OCI-LY3 (cell line): ENCODE measurements at regions not wholly inside any gene's neighbourhood (a gene's known extent, or its start where the extent isn't known, plus 50 kb on each side); places are given as distances from the start of the nearest gene placed in this dataset.

Experiments used
- H2AFZ ChIP-seq: fragments of 200-600, 300-600 bp; shearing (Covaris generic); 2 replicates; pipeline ENCODE4 v1.6.0; 2014; ENCODE audit warnings: antibody characterized with exemption, low read depth, low read length
- H3K27ac ChIP-seq: fragments of 200-600, 300-600 bp; sonication (generic); 2 replicates; pipeline ENCODE4 v1.5.1; 2014; ENCODE audit warnings: mild to moderate bottlenecking, low read length, moderate library complexity, mixed read lengths
- H3K27me3 ChIP-seq: fragments of 200-600, 300-600 bp; sonication (generic); 2 replicates; pipeline ENCODE4 v1.6.1; 2014; ENCODE audit warnings: low read depth, low read length, mixed read lengths
- H3K36me3 ChIP-seq: fragments of 200-600, 300-600 bp; sonication (generic); replicated peaks from 2 replicates; pipeline ENCODE3; 2014; ENCODE audit warnings: low read depth, low read length, mixed read lengths
- H3K4me1 ChIP-seq: fragments of 300-600, 200-600 bp; sonication (generic); 2 replicates; pipeline ENCODE4 v1.6.1; 2014; ENCODE audit warnings: low read length, mixed read lengths
- H3K4me2 ChIP-seq: fragments of 200-600, 300-600 bp; sonication (generic); 2 replicates; pipeline ENCODE4 v1.6.1; 2014; ENCODE audit warnings: low read length, mixed read lengths
- H3K4me3 ChIP-seq: fragments of 300-600, 200-600 bp; sonication (generic); 2 replicates; pipeline ENCODE4 v1.5.1; 2014; ENCODE audit warnings: antibody characterized with exemption, mild to moderate bottlenecking, low read length, moderate library complexity
- H3K79me2 ChIP-seq: fragments of 300-600, 200-600 bp; shearing (Covaris generic); 2 replicates; pipeline ENCODE4 v1.6.1; 2014; ENCODE audit warnings: mild to moderate bottlenecking, low read length, mixed read lengths
- H3K9ac ChIP-seq: fragments of 300-600, 200-600 bp; shearing (Covaris generic); 2 replicates; pipeline ENCODE4 v1.6.0; 2014; ENCODE audit warnings: mild to moderate bottlenecking, low read length, moderate library complexity
- H3K9me3 ChIP-seq: fragments of 200-600, 300-600 bp; shearing (Covaris generic); 2 replicates; pipeline ENCODE4 v1.6.1; 2014; ENCODE audit warnings: low read length, mixed read lengths; ENCODE audit not compliant: insufficient read depth
- H4K20me1 ChIP-seq: fragments of 200-600, 300-600 bp; sonication (generic); 2 replicates; pipeline ENCODE4 v1.6.1; 2016; ENCODE audit warnings: low read length, mixed read lengths; ENCODE audit not compliant: insufficient read depth
- CTCF ChIP-seq: fragments of 200-600, 300-600 bp; sonication (generic); IDR thresholded peaks from 2 replicates; pipeline ENCODE4 v1.5.1; 2014; ENCODE audit warnings: antibody characterized with exemption, low read length, low read depth
- EZH2phosphoT487 ChIP-seq: fragments of 200-600 bp; shearing (Covaris generic); IDR thresholded peaks from 2 replicates; pipeline ENCODE4 v1.6.1; 2018; ENCODE audit warnings: antibody characterized with exemption, mixed run types, low read depth

- Histone ChIP-seq H3K9ac (no peak overlapping the region), H3K4me2 (no peak overlapping the region), H3K27me3 (no peaks in the 10 kb centered on the region), H3K4me1 (no peaks in the 10 kb centered on the region), H3K79me2 (no peaks in the 10 kb centered on the region), H2AFZ (no peak overlapping the region), H3K27ac (no peak overlapping the region), H4K20me1 (no peaks in the 10 kb centered on the region), H3K36me3 (no peaks in the 10 kb centered on the region), H3K4me3 (no peak overlapping the region), H3K9me3 (no peaks in the 10 kb centered on the region)
- TF ChIP-seq CTCF = no peak
Measured at GRCh38 chr10:3666525-3667302, 118.3 kb downstream of the KLF6 start.

GRCh38 chr10:3665316-3665908 lies 119.6 kb downstream of the KLF6 start:
- H2AFZ ChIP-seq = no peak overlapping the region
- no peak overlapping the region for H3K4me3 ChIP-seq
- H4K20me1 ChIP-seq = no peaks in the 10 kb centered on the region
- H3K36me3 ChIP-seq = no peaks in the 10 kb centered on the region
- no peaks in the 10 kb centered on the region for H3K79me2 ChIP-seq
- TF ChIP-seq CTCF (no peak), EZH2phosphoT487 (no peak)
- H3K9me3 ChIP-seq = no peaks in the 10 kb centered on the region
- no peak overlapping the region for H3K4me2 ChIP-seq
- no peaks in the 10 kb centered on the region for H3K4me1 ChIP-seq
- H3K27me3 ChIP-seq = no peaks in the 10 kb centered on the region
- H3K9ac ChIP-seq = no peak overlapping the region
- H3K27ac ChIP-seq = no peak overlapping the region

GRCh38 chr10:3662775-3663174 lies 122.2 kb downstream of the KLF6 start:
- Histone ChIP-seq H4K20me1 (no peaks in the 10 kb centered on the region), H3K9me3 (no peaks in the 10 kb centered on the region), H3K36me3 (no peaks in the 10 kb centered on the region), H3K4me1 (no peaks in the 10 kb centered on the region), H3K79me2 (no peaks in the 10 kb centered on the region), H3K4me3 (no peak overlapping the region), H2AFZ (no peak overlapping the region), H3K4me2 (no peak overlapping the region), H3K27ac (no peak overlapping the region), H3K27me3 (no peaks in the 10 kb centered on the region), H3K9ac (no peak overlapping the region)
- TF ChIP-seq EZH2phosphoT487 (no peak), CTCF (no peak)

GRCh38 chr10:3661271-3661670 lies 123.7 kb downstream of the KLF6 start:
- Histone ChIP-seq H3K4me1 (peaks cover under 1% of the 10 kb centered on the region; the same call in 1 of the 2 replicates), H3K79me2 (no peaks in the 10 kb centered on the region), H2AFZ (no peak overlapping the region), H3K36me3 (no peaks in the 10 kb centered on the region), H3K9me3 (no peaks in the 10 kb centered on the region), H3K9ac (no peak overlapping the region), H3K4me3 (no peak overlapping the region), H3K4me2 (no peak overlapping the region), H4K20me1 (no peaks in the 10 kb centered on the region), H3K27me3 (no peaks in the 10 kb centered on the region), H3K27ac (no peak overlapping the region)
- no peak for TF ChIP-seq CTCF
- no peak for TF ChIP-seq EZH2phosphoT487
